ENCODE measurements at regions not wholly inside any gene's neighbourhood (a gene's known extent, or its start where the extent isn't known, plus 50 kb on each side); places are given as distances from the start of the nearest gene placed in this dataset.
"Not testable (repeated sequence)": the region's sequence is repeated elsewhere in the genome, so short reads cannot be mapped to it uniquely, and the experiment has no call there.

DNA sequence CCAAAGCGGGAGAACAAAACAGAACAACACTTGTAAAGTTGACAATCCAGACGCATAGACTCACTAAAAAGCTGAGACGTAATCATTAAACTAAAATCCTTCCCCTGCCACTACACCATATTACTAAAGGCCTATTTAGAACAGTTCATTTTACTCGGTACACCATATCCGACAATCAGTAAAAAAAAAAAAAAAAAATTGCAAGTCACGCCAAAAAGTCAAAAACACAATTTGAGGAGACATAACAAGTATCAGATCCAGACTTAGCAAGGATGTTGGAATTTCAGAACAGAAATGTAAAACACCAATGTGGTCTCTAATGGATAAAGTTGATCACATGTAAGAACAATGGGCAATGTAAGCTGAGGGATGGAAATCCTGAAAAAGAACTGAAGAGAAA is 1899.4 kb downstream of the STIM2 start:
- no peak for DNase-seq

DNA sequence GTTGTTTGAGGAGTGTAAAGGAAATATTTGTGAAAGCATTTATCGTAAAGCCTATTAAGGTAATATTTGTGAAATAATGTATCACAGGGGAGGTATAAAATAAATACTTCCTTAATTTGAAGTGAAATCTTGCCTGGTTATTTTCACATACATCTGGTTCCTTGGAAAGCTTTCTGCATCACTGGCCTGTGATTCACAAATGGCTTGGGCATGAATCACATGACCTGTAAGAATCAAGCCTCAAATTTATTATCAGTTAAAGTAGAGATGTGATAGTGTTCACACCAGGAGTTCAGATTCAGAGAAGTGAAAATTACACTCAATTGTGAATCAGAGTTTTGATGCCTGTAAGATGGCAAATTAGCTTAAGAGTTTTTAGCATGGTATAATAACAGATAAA is 1911.4 kb downstream of the STIM2 start:
- DNase-seq: no peak

DNA sequence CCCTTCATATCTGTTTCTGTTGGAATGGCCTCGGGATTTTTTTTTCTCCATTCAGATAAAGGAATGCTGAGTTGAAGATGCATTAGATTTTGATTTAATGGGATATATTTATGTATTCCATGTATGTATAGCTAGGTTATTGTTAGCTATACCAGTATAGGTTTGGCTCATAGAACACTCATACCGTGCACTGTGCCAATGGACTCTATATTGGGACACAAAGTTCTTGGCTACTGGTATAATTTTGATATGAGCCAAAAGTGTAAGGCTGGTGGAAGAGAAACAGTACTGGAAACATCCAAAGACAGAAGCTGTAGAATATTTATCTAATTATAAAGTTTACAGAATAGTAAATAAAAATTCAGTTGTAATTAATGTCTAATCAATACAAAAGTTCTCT is 1912.1 kb downstream of the STIM2 start:
- DNase-seq: no peak

DNA sequence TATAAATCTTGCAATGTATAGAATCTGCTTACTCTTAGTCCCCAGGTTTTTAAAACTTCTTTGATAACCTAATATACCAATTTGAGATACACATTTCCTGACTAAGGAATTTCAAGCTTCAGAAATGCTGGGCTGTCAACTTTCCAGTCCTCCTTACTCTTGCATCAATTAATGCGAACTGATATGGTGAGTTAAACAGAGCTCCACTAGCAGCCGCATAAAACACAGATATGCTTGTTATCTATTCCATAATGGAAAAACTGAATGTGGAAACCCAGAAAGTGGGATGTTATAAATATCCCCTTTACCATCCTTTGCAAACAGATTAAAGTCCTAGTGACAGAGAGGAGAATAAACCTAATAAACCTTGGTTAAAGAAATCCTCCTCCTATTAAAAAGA is 1913.7 kb downstream of the STIM2 start:
- no peak for DNase-seq

DNA sequence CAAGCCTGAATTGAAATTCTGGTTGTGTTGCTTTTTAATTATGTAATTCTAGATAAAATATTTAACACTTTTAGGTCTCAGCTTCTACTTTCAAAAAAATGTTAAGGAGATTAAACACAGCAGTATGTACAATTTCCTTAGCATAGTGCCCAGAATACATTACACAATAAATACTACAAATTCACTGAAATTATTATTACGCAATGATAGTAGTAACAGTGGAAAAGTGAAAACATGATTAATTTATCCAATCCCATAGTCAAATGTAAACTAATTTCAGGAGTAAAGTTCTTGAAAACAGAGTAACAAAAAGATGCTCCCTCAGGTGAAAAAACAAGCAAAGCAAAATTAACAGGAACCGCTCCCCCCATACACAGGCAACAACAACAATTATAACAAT is 1915.4 kb downstream of the STIM2 start:
- no peak for DNase-seq

DNA sequence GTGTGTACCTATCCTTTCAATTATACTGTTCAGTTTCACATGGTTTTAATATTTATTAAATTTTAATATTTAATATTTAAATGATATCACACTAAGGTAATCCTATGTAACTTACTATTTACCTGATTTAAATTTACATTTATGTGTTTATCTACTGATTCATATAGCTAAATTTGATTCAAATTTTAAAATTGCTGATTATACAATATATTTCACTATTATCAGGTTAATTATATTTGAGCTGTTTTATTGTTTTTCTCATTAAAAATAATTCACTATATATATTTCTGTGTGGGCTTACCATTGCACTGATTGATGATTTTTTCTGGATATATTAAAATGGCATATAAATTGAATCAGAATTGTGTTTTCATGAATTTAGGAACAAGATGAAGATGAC is 1923.5 kb downstream of the STIM2 start:
- DNase-seq: no peak

DNA sequence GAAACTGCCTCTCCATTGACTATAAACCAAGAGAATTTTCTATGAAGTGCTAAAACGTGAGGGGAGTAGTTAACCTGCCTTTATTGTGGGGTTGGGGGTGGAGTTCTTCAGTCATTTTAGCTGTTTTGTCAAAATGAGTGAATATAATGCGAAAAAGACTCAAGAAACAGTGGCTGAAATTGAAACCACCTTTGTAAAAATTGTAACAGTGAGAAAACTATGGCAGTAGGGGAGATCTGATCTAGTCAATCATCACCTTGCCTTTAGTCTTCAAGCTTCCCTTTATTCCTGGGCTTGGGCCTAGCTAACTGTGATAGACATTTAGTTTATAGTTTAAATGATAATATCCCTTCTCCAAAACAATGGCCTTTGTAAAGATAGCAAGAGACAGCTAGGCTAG is 1927.3 kb downstream of the STIM2 start:
- no peak for DNase-seq

DNA sequence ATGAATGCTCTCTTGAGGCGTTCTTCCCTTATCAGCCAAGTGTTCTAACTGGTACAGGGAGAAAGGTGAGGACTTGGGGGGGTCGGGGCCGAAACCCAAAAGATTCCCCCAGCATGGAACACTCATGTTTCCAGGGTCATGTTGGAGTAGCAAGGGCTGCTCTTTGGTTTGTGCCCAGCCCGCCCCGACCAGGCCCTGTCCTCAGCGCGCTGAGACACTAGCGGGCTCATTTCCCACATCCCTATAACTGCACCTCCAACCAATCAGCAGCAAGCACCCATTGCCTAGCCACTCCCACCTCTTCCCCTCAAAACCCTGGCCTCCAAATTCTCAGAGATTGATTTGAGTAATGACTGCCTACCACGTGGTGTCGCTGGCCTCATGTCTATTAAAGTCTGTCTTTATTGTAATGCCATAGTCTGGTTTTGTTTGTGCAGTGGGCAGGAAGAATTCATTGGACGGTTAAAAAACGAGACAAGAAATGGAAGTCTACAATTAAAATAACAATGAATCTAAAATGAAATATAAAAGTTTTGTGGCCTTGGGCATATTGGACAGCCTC is 1928.4 kb downstream of the STIM2 start:
- no peak for DNase-seq

DNA sequence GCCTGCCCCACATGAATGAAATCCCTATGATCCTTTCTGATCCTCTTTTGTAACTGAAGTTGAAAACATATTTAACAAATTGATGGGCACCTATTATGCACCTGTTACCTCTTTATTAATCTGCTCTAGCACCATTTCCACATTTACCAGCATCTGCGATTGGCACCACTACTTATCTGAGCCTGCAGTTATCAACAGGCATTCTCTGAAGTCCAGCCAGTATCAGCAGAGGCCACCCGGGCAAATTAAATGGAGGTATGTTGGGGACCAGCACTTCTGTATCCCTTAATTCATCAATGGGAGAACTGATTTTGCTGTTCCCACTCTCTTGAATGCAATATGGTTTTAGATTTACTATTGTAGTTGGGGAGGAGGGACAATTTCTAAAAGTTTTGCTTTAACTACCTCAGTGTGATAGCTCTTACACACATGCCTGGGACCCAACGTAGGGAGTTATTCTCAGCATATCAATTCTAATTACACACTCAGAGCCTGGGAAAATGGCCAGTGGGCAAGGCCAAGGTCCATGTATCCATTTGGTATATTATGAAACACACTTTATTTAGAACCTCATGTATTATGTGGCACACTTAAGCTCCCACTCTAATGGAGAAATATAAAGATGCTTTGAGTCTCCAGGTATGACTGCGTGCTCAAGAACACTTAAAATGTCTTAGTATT is 1927.1 kb upstream of the PCDH7 start:
- no peak for DNase-seq

DNA sequence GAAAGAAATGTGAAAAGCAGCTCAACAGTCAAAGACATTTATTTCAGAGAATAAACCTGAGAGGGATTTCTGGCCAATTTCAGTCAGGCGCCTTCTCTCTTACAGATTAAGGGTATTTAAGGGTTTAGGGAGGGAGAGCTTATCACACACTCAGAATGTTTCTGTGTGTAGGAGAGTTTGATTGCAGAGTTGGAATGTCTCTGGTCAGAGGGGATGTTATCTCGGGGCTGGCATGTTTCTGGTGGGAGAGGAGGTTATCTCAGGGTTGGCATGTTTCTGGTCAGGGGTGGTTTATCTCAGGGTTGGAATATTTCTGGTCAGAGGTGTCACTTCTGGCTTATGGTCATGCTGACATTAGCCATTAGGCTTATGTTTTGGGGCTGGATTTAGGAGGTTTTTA is 1920.5 kb upstream of the PCDH7 start:
- DNase-seq: no peak

DNA sequence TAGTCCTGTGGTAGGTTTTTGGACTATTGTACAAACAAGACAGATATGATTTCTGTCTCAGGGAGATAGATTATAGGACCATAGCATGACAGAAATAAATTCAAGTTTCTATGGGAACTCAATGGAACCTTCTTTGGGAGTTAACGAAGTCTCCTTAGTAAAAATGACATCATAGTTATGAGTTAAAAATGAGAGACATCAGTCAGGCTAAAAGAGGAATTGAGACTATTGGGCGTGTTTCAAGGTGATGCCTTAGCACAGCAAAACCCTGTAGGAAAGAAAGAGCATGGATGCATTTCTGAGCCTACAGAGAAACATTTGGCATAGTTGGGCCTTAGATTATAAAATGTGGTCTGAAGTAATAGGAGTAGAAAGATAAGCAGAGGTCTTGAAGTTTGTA is 1909.1 kb upstream of the PCDH7 start:
- no peak for DNase-seq

DNA sequence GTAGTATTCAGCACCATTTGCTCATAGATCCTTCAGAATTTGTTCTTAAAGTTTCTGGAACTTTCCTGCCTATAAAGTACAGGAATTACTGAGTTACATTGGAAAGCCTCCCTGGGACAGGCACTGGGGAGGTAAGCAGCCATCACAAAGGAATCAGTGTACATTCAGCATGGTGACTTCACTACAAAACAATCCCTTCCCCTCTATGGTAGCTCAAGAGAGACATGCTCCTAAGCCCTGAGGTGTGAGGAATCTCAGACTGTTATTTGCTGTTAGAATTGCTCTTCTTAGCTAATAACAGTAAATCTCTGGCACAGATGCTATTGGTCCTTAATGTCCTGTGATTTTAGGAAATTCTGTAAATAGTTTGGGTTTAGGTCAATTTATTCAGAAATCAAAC is 1898.0 kb upstream of the PCDH7 start:
- DNase-seq: no peak

DNA sequence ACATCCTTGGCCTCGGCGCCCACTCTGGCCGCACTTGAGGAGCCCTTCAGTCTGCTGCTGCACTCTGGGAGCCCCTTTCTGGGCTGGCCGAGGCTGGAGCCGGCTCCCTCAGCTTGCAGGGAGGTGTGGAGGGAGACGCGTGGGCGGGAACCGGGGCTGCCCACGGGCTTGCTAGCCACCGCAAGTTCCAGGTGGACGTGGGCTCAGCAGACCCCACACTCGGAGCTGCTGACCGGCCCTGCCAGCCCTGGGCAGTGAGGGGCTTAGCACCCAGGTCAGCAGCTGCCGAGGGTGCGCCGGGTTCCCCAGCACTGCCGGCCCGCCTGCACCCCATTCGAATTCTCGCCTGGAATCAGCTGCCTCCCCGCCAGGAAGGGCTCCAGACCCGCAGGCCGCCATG is 1892.3 kb upstream of the PCDH7 start:
- no peak for DNase-seq

DNA sequence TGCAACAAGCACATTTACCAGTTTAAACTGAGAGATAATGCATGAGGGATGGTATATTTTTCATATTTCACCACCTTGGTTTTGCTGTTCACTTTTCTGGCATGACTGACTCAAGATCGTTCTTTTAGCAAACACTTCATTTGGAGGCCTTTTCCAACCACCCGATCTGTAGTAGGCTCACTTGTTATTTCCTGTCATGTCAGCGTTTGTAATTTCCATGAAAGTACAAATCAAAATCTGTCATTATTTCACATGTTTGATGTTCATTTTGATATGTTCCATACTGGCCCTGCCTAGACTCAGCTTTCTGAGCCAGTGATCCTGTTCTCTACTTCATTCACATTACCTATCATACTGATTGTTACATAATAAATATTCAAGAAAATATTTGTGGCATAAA is 1888.3 kb upstream of the PCDH7 start:
- DNase-seq: no peak

DNA sequence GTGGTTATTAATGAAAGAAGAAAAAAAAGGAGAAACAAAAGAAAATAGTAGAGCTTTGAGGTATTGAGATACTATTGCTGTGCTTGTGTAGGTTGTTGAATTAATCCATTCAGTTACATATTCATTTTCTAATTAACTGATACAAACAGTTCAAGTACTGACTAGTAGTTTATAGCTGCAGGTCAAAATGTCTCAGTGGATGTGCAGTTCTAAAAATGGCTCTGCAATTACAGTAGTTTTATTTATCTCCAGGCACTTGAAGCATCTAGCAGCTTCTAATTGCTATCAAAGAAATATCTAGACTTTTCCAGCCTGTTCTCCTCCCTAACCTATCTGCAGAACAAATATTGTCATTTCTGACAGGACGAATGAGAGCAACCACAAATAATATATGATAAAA is 1887.7 kb upstream of the PCDH7 start:
- DNase-seq: no peak

DNA sequence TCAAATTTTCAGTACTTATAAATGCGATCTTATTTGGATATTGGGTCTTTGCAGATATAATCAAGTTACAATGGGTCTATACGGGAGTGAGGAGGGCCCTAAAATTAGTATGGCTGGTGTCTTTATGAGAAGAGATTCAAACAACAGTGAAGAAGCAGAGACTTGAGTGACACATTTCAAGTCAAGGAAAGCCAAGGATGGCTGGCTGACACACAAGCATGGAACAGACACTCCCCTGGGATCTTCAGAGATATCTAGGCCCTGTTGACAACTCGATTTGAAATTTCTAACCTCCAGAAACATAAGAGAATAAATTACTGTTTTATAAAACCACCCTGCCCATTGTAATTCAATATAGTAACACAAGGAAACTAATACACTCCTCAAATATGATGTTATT is 1886.0 kb upstream of the PCDH7 start:
- DNase-seq: no peak

DNA sequence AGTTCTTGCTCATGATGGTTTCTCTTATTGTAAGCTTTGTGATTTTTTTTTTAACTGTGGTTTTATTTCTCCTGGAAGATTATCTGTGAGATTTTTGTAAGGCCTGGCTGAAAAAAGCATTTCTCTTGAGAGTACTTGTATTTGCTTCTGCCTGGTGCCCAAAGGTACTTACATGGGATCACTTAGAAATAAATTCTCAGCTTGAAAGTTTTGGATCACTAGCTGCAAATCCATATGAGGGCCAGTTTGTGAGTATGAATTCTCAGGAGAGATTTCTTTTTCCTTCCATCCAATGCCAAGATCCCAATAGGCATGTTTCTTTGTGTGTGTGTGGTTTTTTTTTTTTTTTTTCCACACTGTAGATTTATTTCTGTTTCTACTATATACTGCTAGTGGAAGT is 1884.7 kb upstream of the PCDH7 start:
- DNase-seq: no peak

DNA sequence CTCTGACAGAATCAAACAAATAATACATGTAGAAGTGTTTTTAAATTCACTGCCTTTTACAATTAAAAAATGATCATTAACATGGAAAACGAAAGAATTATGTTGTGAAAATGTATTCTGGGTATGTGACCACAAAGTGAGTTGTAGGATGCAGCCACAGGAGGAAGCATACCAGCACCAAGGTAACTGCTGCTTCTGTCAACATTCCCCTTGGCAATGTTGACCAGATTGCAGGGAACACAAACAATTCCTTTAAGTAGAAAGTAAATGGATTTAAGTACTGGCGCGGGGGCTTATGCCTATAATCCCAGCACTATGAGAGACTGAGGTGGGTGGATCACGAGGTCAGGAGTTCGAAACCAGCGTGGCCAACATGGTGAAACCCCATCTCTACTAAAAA is 1877.9 kb upstream of the PCDH7 start:
- DNase-seq: no peak

DNA sequence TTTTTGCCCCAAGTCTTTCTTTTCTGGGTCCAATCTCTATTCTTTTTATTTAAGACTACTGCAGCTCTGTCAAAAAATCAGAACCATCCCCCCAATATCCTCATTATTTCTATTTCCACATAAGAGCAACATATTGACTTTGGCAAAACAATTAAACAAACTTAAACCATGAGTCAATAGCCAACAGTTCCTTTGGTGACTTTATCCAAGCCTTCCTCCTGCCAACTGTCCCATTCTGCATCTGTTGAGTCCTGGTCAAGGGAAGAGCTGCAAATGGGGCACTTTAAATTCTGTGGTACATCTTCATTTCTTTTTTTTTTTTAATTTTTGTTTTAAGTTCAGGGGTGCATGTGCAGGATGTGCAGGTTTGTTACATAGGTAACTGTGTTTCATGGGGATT is 1875.0 kb upstream of the PCDH7 start:
- no peak for DNase-seq

DNA sequence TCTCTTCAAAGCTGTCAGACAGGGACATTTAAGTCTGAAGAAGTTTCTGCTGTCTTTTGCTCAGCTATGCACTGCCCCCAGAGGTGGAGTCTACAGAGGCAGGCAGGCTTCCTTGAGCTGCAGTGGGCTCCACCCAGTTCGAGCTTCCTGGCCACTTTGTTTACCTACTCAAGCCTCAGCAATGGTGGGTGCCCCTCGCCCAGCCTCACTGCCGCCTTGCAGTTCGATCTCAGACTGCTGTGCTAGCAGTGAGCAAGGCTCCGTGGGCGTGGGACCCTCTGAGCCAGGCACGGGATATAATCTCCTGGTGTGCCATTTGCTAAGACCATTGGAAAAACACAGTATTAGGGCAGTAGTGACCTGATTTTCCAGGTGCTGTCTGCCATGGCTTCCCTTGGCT is 1863.1 kb upstream of the PCDH7 start:
- DNase-seq: not testable (repeated sequence)

DNA sequence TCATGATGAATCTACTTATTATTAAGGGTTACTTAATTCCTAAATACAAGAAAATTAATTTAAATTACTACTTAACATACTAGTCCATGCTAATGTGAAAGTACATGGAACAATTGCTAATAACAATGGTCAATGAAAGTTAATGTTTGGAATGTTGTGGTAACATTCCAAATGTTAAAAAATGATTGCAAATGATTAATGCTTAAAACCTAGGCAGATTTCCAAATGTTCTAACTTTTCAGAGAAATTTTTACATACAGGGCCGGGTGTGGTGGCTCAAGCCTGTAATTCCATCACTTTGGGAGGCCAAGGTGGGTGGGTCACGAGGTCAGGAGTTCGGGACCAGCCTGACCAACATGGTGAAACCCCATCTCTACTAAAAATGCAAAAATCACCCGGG is 1851.3 kb upstream of the PCDH7 start:
- no peak for DNase-seq

DNA sequence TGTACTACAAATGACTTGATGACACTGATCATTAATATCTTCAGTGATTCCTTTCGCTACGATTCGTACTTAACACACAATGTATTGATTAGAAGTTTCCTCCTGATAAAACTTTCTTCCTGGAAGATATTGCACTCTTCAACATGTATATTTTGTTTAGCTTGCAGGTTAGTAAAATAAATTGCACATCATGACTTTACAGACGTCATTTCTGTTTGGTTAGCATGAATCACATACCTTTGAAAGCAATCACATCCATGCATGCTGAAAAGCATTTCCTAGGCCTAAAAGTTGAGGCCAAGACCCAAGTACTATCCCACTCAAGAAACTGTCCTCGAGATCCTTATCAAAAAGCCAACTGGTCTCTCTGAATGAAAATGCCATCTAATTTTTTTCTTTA is 1841.0 kb upstream of the PCDH7 start:
- DNase-seq: no peak

DNA sequence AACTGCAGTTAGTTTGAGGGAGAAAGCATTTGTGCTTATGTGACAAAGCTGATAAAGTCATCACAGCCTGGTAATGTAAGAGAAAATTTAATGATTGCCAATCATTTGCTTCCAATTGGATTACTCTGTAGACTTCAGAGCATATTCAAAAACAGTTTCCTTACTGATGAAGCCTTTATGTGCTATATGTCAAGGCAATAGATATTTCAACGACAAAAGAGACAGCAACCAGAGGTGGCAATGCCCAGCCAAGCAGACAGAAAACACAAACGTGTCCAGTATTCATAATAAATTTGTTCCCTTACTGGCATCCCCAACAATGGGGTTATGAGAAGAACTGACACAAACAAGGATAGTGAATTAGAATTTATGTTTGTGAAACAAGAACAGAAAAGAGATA is 1840.3 kb upstream of the PCDH7 start:
- no peak for DNase-seq

DNA sequence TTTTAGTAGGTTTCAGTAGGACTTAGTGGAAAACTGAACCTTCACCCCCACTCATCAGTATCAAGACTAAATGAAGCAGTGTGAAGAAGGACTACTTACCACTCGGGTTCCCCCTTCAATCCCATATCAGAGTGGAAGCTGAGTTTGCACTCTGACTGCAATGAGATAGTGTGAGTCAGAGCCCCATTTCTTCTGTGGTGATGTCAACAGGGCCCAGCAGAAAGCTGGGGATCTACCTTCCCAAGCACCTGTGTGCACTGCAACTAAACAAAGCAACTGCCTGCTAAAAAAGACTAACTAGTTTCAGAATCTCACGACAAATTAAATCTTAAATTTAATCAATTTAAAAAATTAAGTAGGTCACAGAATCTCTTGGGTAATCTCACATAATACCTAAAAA is 1837.0 kb upstream of the PCDH7 start:
- DNase-seq: no peak

DNA sequence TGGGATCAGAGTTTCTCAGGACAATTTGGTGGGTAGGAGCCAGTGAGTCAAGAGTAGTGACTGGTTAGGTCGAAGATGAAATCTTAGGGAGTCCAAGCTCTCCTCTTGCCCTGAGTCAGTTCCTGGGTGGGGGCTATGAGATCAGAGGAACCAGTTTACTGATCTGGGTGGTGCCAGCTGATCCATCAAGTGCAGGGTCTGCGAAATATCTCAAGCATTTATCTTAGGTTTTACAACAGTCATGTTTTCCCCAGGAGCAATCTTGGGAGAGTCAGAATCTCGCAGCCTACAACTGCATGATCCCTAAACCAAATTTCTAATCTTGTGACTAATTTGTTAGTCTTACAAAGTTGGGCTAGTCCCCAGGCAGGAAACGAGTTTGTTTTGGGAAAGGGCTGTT is 1833.2 kb upstream of the PCDH7 start:
- DNase-seq: no peak

Data from NCI-H1105 treated with DMSO at 0.1 percent for 48 hours (cell line).